ENCODE measurements at regions not wholly inside any gene's neighbourhood (a gene's known extent, or its start where the extent isn't known, plus 50 kb on each side); places are given as distances from the start of the nearest gene placed in this dataset.
"Not testable (repeated sequence)": the region's sequence is repeated elsewhere in the genome, so short reads cannot be mapped to it uniquely, and the experiment has no call there.

DNA sequence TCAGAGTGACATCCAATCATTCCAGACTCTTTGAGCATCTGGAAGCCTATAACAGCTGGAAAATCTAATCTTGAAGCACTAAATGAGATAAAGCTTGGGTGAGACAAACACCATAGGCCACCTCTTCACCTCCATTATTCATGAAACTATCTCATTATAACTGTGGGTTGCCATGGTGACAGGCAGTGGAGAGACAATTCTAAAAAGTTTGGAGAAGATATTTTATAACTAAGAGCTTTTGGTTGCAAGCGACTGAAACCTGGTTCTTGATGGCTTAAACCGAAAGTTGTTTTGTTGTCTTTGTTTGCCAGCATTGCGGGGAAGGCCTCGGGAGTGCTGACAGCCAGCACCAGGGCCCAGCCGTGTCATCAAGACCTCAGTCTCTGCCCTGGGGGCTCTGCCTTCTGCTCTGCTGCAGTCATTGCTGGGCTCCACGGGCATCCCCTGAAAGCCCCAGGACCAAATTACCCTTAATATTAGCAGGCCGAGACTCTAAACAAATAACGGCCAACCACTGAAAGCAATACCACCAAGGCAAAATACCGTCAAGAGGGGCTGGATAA, 353.6 kb upstream of the SFSWAP start:
- DNase-seq (ENCODE audit: low spot score): no peak

DNA sequence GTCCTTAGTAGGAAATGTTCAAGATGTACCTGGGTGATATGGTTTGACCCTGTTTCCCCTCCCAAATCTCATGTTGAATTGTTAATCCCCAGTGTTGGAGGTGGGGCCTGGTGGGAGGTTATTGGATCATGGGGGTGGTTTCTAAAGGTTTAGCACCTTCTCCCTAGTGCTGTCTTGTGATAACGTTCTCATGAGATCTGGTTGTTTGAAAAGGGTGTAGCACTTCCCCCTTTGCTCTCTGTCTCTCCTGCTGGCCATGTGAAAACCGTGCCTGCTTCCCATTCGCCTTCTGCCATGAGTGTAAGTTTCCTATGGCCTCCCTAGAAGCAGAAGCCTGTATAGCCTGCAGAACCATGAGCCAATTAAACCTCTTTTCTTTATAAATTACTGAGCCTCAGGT, 353.0 kb upstream of the SFSWAP start:
- DNase-seq (ENCODE audit: low spot score): no peak

DNA sequence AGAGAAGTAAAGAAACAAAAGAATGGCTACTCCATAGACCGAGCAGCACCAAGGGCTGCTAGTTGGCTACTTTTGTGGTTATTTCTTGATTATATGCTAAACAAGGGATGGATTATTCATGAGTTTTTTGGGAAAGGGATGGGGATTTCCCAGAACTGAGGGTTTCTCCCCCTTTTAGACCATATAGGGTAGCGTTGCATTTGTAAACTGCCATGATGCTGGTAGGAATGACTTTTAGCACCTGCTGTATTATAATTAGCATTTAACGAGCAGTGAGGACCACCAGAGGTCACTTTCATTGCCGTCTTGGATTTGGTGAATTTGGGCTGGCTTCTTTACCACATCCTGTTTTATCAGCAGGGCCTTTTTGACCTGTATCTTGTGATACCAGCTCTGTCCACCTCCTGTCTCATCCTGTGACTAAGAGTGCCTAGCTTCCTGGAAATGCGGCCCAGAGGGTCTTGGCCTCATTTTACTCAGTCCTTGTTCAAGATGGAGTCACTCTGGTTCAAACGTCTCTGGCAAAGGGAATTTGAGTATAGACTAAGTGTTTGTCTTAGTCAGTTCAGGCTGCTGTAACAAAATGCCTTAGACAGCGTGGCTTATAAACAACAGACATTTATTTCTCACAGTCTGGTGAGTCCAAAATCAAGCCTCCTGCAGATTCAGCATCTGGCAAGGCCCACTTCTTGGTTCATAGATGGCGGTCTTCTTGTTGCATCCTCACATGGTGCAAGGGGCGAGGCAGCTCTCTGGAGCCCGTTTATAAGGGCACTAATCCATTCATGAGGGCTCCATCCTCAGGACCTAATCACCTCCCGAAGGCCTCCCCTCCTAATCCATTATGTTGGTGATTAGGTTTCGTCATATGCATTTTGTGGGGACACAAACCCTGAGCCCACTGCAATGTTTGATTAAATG, 348.3 kb upstream of the SFSWAP start:
- no peak for DNase-seq (ENCODE audit: low spot score)

DNA sequence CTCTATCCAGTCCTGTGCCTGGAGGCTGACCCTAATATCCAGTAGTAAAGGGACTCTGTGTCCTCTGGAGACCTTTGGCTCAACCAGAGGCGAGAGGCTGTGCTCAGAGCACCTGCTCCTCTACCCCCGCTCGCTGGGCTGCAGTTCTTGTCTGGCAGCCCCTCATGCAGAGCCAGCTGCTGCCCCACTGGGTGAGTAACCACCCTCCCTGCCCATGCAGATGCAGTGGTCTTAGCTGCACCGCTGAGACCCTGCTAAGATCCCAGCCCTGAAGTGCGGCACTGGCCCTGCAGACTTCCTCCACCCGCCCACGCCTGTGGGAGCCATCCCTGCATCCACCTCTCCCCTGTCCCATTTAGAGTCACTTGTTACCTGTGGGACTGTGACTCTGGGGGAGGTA, 347.5 kb upstream of the SFSWAP start:
- no peak for DNase-seq (ENCODE audit: low spot score)

DNA sequence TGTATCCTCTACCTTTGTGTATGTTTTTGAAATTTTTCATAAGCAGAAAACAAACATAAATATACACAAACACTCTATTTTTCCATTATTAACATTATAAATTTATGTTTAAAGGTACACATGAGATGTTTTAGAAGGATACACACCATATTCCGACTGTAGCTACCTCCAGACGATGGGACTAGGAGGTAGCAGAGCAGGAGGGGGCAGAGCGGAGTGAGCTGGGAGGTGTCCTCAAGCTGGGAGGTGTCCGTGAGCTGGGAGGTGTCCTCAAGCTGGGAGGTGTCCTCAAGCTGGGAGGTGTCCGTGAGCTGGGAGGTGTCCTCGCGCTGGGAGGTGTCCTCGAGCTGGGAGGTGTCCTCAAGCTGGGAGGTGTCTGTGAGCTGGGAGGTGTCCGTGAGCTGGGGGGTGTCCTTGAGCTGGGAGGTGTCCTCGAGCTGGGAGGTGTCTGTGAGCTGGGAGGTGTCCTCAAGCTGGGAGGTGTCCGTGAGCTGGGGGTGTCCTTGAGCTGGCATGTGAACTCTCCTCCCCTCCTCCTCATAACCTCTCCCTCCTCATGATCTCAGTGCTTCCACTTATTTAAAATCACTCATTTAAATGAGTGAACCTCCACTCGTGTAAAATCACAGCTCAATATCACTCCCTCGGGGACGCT, 346.9 kb upstream of the SFSWAP start:
- DNase-seq (ENCODE audit: low spot score): no peak

DNA sequence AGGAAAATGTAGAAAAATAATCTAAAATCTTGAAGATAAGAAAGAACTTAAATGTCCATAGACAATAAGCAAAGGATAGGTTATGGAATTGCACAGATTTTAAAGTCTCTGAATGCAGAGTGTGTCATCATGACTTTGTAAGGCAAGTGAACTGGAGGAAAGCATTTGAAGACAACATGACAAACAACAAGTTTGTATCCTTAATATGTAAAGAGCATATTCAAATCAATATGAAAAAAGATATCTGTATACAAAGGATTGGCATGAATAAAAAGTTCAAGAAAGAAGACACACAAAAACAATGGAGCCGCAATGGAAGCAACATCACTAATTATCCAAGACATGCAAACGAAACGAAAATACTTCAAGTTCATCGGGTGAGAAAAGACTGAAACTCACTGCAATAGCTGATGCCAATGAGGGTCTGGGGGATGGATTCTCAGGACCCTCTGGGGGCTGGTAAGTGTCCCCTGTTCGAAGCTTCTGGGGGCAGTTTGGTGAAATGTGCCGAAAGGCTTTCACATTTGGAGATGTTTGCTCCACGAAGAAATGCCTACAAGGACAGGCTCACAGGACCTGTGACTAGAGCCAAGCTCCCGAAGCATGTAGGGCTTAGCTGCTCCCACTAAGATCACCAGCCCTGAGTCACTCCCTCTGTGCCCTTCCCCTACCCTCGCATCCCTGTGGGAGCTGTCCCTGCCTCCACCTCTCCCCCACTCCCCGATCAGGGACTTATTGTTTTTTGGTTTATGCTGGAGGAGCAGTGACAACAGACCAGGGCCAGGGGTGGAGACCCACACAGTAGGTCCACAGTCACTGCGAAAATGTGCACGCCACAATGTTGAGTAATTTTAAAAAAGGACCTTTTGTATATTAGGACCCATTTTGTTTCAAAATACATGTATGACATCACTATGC, 345.7 kb upstream of the SFSWAP start:
- DNase-seq (ENCODE audit: low spot score): no peak

DNA sequence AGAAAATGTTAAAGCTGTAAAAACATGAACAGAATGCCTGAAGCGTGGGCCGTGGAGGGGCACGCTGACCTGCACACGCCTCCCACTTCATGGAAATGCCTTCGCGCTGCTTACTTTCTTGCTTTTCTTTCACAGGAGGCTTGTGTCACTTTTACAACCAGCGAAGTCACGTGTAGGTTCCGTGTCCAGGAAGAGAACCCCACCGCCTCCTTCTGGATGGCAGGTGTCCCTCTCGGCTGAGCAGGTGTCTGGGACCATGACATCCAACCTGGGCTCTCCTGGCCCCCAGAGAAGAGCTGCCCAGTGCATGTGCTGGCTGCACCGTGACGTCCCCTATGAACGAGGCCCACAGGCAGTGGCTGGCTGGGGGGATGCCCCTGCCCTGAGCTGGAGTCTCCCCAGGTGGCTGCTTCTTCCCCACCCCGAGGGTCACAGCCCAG, 345.0 kb upstream of the SFSWAP start:
- DNase-seq (ENCODE audit: low spot score): no peak

DNA sequence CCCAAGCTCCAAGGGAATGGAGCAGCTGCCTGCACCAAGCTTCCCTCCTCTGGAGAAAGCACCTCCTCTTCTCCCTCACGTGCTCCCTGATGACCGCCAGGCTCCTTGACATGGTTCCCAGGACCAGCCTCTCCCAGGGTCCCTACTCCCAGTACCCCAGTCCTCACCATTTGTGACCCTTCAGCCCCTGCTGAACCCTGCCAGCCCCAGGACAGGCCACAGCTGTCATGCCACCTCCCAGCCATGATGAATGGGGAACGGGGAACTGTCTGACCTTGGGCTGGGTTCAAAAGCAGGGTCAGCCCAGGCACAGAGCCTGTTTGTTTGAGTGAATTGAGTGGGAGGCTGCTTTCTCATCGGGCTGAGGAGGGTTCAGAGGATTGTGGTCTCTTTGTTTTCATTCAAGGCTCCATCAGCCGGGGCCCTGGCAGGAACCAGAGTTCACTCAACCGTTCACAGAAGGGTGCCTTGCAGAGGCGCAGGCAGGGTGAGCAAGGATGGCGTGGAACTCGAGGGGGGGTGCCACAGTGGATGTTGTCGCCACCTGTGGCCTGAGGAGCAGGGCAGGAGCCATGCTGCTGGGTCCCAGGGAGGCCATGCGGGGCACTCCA, 344.5 kb upstream of the SFSWAP start:
- DNase-seq (ENCODE audit: low spot score): no peak

DNA sequence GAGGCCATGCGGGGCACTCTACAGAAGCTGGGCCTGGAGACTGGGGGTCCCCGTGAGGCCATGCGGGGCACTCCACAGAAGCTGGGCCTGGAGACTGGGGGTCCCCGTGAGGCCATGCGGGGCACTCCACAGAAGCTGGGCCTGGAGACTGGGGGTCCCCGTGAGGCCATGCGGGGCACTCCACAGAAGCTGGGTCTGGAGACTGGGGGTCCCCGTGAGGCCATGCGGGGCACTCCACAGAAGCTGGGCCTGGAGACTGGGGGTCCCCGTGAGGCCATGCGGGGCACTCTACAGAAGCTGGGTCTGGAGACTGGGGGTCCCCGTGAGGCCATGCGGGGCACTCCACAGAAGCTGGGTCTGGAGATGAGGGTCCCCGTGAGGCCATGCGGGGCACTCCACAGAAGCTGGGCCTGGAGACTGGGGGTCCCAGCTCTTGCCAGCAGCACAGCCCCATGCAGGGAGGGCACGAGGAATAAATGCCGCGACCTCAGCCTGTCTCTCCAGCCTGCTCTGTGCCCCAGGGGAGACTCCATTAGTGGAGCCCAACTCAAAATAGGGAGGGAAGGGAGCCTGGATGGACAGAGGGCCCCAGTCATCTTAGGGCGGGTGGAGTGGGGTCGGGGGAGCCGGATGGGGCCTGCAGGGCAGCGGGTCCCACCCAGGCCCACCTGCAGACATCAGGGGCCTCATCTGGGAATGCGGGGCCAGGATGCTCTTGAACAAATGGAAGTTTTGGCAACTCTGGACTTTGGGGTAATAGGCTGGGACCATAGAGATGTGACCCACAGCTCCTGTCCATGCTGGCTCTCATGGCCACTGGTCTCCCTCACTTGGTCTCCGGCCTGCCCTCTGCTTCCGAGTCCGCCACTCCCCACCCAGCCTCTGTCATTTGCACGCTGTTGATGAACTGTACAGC, 343.6 kb upstream of the SFSWAP start:
- not testable (repeated sequence) for DNase-seq (ENCODE audit: low spot score)

DNA sequence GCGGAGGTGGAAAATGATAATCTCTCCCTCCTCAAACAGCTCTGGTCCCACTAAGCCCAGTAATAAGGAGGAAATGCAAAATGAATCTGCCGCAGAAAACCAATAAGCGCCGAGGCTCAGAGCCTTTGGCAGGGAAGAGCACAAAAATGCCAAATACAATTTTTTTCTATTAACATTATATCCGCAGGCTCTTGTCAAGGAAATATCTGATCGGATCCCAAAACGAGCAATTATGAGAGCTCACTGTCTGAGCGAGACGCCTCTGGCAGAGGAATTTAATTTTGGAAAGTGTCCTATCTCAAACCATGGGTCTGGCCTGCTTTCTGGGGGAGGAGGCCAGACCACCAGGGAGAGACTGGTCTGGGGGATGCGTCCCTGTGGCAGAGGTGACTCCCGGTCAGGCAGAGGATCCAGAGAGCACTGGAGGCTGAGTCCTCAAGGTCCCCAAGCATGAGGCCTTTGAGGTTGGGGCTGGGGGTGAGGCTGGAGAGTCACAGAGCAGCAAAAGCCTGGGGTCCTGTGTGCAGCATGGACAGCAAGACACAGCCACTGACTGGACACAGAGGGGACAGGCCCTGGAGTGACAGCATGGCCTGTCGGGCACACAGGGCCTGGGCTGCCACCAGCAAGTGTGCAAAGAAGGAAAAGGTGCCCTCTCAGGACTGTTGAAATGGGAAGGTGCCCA, 342.8 kb upstream of the SFSWAP start:
- no peak for DNase-seq (ENCODE audit: low spot score)

DNA sequence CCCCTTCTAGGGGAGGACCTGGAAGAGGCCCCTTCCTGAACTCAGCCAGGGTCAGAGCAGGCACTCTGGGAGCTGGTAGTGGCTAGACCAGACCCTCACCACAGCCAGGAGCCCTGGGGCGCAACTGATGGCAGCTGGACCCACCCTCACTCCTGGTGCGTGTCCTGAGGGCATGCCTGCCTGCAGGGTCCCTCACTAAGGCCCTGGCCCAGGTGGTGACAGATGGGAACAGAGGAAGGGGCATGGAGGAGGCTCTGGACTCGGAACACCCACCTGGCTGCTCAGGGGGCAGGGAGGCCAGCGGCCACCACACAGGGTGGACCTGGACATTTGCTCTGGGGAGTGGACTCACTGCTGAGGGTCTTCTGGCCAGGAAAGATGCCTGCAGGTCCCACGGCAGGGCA, 342.2 kb upstream of the SFSWAP start:
- no peak for DNase-seq (ENCODE audit: low spot score)

DNA sequence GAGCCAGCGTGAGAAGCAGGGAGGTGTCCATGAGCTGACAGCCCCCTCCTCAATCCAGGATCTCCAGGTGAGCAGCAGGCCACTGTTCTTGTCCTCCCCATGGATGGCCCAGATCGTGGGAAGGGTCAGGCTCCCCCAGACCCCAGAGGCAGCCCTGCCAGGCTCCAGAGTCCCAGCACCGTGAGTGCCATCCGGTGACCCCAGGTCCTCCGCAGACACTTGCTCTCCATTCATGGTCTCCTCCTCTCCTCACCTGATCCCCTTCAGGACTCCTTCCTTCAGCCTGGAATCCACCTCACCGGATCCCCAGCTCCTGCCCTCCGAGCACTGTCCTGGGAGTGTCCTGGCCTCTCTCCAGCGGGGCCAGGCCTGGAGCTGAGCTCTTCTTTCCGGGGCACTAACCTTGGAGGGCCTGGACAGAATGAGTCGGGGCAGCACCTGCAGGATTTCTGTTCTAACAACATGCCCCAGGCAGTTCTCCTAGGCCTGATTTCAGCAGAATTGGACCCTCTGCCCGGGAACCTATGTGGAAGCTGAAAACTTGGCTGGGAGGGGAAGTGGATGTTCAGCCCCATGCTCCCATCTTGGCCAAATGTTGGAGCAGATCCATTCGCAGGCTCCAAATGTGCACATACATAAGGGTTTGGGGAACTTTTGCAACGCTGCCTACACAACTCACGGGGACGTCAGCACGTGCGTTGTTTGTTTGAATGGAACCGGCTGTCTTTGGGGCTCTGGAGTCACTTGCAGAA, 341.6 kb upstream of the SFSWAP start:
- no peak for DNase-seq (ENCODE audit: low spot score)

DNA sequence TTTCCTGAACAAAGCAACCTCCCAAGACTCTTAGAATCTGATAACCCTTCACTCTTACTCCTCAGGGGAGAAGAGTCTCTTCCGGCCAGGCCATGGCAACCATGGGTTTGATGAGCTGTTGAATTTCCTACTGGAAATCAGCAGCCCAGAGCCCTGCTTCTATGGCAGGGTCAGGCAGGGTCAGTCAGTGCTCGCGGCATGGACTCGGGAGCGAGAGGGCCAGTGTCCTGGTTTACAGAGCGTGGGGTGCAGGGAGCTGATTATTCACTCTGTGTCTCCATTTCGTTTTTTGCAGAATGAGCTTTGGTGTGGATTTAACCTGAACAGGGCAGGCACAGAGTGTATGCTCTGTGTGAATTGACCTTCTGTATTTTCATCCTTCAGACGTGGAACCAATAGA, 340.6 kb upstream of the SFSWAP start:
- no peak for DNase-seq (ENCODE audit: low spot score)

DNA sequence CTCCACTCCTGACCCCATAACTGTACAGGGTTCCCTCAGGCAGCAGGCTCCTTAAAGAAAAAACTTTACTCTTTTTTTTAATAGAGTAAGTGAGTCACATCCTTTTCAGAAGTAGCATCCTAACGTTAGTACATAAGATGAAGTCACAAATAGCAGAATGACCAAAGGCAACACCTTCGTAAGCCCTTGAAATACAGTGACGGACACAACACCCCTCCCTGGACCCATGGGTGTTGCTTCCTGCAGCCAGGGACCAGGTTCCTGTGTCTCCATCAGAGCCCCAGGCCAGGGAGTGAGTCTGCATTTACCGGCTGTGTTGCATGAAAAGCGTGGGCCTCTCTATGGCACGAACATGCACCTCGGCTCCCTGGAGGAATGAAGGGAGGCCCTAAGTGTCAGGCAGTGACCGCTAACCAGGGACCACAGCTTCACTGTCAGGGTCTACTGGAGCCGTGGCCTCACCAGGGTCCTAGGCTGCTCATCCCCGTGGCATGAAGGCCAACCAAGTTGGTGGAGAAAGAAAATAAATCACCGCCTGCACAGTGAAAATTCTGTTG, 340.0 kb upstream of the SFSWAP start:
- no peak for DNase-seq (ENCODE audit: low spot score)

DNA sequence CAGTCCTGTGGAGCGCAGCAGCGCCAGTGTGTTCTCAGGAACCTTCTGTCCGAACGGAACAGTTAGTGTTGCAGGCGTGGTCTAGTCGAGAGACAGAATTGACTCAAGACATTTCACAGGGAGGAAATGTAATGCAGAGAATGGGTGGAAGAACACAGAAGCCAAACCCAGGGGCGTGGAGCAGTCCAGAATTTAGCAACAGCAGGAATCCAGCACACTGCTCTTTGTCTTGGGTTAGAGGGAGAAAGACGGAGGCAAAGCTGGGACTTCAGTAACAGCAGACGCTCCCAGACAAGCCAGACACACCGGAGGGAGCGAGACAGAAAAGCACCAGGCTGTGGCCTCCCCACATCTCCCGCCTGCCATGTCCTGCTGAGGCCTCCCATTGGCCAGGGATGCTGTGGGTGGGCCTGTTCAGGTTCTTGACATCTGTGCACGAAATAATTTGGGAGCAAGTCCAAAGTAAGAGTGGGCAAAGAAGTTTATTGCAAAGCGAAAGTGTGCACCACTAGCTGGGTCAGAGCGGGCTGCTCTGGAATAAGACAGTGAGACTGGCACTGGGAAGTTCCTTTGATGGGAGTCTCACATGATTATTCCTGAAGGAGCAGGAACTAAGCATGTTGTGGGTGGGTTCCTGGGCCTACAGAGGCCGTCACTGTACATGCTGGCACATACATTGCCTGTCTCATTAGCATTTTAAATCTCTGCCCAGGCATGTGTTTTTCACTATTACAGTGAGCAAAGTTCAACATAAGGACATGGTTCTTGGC, 339.3 kb upstream of the SFSWAP start:
- DNase-seq (ENCODE audit: low spot score): no peak

DNA sequence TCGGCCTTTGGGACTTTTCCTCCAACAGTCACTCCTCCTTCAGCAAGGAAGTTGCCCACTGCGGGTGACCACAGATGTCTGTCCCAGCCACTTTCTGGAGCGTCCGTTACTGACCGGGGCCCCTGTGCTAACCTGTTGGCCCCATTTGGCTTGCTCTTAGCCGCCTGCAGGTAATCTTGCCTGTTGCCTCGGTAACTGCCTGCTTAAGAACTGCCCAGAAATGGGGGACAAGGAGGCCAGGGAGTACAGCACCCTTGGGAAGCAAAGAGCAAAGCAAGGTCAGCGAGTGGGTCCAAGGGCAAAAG, 338.8 kb upstream of the SFSWAP start:
- no peak for DNase-seq (ENCODE audit: low spot score)

DNA sequence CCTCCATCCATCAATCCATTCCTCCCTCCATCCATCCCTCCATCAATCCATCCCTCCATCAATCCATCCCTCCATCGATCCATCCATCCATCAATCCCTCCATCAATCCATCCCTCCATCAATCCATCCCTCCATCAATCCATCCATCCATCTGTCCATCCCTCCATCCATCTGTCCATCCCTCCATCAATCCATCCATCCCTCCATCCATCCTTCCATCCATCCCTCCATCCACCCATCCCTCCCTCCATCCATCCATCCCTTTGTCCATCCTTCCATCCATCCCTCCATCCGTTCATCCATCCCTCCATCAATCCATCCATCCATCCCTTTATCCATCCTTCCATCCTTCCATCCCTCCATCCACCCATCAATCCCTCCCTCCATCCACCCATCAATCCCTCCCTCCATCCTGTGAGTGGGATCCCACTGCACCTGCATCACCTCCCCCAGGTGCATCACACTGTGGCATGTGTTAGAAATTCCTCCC, 338.1 kb upstream of the SFSWAP start:
- no peak for DNase-seq (ENCODE audit: low spot score)

Measured in CD4-positive, alpha-beta T cell treated with Interleukin-2 at 100 ng/mL for 4 hours (primary cell).